Activated T-helper 2 cell treated with anti-CD3 and anti-CD28 coated beads, Interferon-gamma antibody, Interleukin-2, Interleukin-4, amounts not matched to agents 10 μg/mL and 5 μg/mL and 100 μg/mL, durations not matched to agents 14 hours and 24 hours and 36 hours (primary cell): ENCODE measurements at regions not wholly inside any gene's neighbourhood (a gene's known extent, or its start where the extent isn't known, plus 50 kb on each side); places are given as distances from the start of the nearest gene placed in this dataset.
"Not testable (repeated sequence)": the region's sequence is repeated elsewhere in the genome, so short reads cannot be mapped to it uniquely, and the experiment has no call there.

Source experiments
- DNase-seq: peaks from one replicate; pipeline ENCODE4 v3.0.0; 2021; ENCODE audit warnings: low spot score
- H3K27ac Mint-ChIP-seq: one replicate; pipeline ENCODE4 v1.8.0; 2021; ENCODE audit warnings: mixed read lengths
- H3K27me3 Mint-ChIP-seq: one replicate; pipeline ENCODE4 v1.8.0; 2021; ENCODE audit warnings: low read depth, mixed read lengths
- H3K36me3 Mint-ChIP-seq: one replicate; pipeline ENCODE4 v1.8.0; 2021; ENCODE audit warnings: low read depth, mixed read lengths
- H3K4me1 Mint-ChIP-seq: one replicate; pipeline ENCODE4 v1.8.0; 2021; ENCODE audit warnings: low read depth, mixed read lengths
- H3K4me3 Mint-ChIP-seq: one replicate; pipeline ENCODE4 v1.8.0; 2021; ENCODE audit warnings: low read depth, mild to moderate bottlenecking, moderate library complexity, mixed read lengths
- H3K9me3 Mint-ChIP-seq: one replicate; pipeline ENCODE4 v1.8.0; 2021; ENCODE audit warnings: mixed read lengths
- intact Hi-C: fragments of 100-400 bp; cut with micrococcal nuclease; formaldehyde crosslinking; loops from one replicate; pipeline ENCODE4 v1.15.1; 2023

DNA sequence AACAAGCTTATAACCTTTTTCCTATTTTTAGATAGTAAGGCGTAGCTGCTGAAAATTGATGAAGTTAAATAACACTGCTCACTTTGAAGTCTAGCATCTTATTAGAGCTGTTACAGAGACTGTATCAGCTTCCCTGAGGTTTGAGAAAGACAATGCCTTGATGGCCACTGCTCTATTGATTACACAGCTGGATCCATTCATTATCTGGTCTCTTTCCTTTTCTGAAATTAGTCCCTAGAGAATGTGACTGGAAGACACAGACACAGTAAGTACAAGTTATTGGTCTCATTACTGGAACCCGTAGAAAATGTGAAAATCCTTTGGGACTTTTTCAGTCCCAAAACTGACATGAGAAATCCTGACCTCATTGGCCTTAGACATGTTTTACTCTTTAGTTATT lies 188.3 kb downstream of the NAF1 start:
- Mint-ChIP-seq H3K4me3 (no peak overlapping the region), H3K27me3 (no peaks in the 10 kb centered on the region), H3K9me3 (no peaks in the 10 kb centered on the region), H3K36me3 (no peaks in the 10 kb centered on the region), H3K4me1 (no peaks in the 10 kb centered on the region), H3K27ac (no peak overlapping the region)
- DNase-seq: no peak
- intact Hi-C loops: no loop called here

DNA sequence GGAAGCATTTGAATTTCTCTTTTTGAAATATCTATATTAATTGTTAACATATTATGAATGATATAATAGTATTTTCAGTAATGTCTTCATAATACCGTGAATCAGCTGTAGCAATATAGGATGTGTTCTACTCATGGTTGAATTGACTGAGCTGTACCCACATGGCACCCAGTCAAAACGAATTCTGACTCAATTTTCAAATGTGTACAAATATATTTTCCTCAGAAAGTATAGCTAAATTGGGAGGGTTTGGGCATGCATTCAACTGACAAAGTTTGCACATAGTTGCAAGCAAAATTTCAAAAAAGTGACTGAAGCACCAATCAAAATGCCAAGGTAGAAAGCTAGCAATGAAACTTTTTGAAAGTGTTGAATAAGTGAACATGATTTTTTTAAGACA lies 188.9 kb downstream of the NAF1 start:
- Mint-ChIP-seq H3K27ac (no peak overlapping the region), H3K9me3 (no peaks in the 10 kb centered on the region), H3K36me3 (no peaks in the 10 kb centered on the region), H3K27me3 (no peaks in the 10 kb centered on the region), H3K4me3 (no peak overlapping the region), H3K4me1 (no peaks in the 10 kb centered on the region)
- intact Hi-C loops: no loop called here
- no peak for DNase-seq

DNA sequence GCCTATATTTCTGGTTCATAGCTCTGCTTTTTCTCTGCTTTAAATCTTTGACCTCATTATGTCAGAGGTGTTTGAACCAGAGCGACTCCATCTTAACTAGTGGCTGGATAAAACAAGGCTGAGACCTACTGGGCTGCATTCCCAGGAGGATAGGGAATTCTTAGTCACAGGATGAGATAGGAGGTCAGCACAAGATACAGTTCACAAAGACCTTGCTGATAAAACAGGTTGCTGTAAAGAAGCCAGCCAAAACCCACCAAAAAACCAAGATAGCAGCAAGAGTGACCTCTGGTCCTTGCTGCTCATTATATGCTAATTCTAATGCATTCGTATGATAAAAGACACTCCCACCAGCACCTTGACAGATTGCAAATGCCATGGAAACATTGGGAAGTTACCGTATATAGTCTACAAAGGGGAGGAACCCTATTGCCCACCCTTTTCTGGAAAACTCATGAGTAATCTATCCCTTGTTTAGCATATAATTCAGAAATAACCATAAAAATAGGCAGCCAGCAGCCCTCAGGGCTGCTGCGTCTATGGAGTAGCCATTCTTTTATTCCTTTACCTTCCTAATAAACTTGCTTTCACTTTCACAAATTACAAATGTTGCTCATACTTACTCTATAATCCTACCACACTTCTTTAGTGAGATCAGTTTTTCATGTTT lies 193.9 kb downstream of the NAF1 start:
- Mint-ChIP-seq H3K9me3 (no peaks in the 10 kb centered on the region), H3K27me3 (no peaks in the 10 kb centered on the region), H3K4me1 (no peaks in the 10 kb centered on the region), H3K4me3 (no peak overlapping the region), H3K36me3 (no peaks in the 10 kb centered on the region), H3K27ac (no peak overlapping the region)
- DNase-seq: no peak
- intact Hi-C loops: no loop called here

- intact Hi-C loops: no loop called here
- no peaks in the 10 kb centered on the region for H3K27me3 Mint-ChIP-seq
- peaks cover 5% of the 10 kb centered on the region for H3K9me3 Mint-ChIP-seq
These were observed 197.5 kb downstream of the NAF1 start for GRCh38 chr4:162969194-162969593.

GRCh38 chr4:162965978-162966377 lies 200.7 kb downstream of the NAF1 start:
- H3K36me3 Mint-ChIP-seq, H3K9me3 Mint-ChIP-seq, H3K4me3 Mint-ChIP-seq, H3K27me3 Mint-ChIP-seq, intact Hi-C loops, DNase-seq, H3K27ac Mint-ChIP-seq, H3K4me1 Mint-ChIP-seq: not testable (repeated sequence)

More at GRCh38 chr4:162969194-162969593, 197.5 kb downstream of the NAF1 start:
- no peak overlapping the region for H3K27ac Mint-ChIP-seq
- H3K36me3 Mint-ChIP-seq: no peaks in the 10 kb centered on the region
- no peak for DNase-seq
- H3K4me1 Mint-ChIP-seq: no peaks in the 10 kb centered on the region
- H3K4me3 Mint-ChIP-seq: no peak overlapping the region

DNA sequence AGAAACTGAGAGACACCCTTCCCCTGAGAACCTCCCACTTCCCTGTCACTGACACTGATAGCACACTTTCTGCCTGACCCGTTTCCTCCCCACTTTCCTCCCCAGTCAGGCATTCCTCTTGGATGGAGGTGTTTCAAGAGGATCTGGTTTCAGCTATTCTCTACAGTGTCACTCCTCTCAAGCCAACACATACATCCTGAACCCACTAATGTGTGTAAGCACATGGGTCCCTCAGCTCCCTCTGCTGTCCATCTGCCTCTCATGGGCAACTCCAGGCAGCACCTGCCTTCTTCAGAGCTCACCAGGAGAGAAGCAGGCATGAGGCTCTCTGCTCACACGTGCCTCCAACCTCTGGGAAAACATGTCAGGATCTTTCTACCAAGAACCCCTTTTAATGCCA lies 207.6 kb downstream of the NAF1 start:
- H3K27ac Mint-ChIP-seq: no peak overlapping the region
- no peak overlapping the region for H3K4me3 Mint-ChIP-seq
- no peaks in the 10 kb centered on the region for H3K36me3 Mint-ChIP-seq
- no peaks in the 10 kb centered on the region for H3K27me3 Mint-ChIP-seq
- no peaks in the 10 kb centered on the region for H3K9me3 Mint-ChIP-seq
- intact Hi-C loops: no loop called here
- no peak for DNase-seq
- no peaks in the 10 kb centered on the region for H3K4me1 Mint-ChIP-seq

GRCh38 chr4:162957521-162958143 lies 209.1 kb downstream of the NAF1 start:
- intact Hi-C loops: no loop called here
- H3K27ac Mint-ChIP-seq: no peak overlapping the region
- H3K4me1 Mint-ChIP-seq: no peaks in the 10 kb centered on the region
- no peaks in the 10 kb centered on the region for H3K27me3 Mint-ChIP-seq
- no peaks in the 10 kb centered on the region for H3K36me3 Mint-ChIP-seq
- H3K9me3 Mint-ChIP-seq: no peaks in the 10 kb centered on the region
- no peak for DNase-seq
- H3K4me3 Mint-ChIP-seq: no peak overlapping the region

DNA sequence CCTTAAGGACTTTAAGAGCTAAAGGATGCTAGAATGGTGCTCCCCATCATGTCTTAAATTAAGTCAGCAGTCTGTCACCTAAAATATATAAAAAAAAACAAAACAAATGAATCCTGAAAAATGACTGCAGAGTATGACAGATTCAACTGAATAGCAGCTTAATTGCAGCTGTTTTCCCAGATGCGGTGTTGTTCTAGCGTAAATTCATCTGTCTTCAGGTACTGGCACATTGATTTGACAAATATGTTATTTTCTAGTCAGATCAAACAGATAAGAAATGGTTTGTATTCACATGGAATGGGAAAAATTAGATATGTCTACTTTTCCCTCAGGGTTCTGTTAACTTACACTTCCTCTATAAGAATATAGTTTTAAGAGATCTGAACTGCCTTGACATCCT lies 211.7 kb downstream of the NAF1 start:
- H3K4me3 Mint-ChIP-seq: no peak overlapping the region
- no peak for DNase-seq
- intact Hi-C loops: no loop called here
- H3K27me3 Mint-ChIP-seq: no peaks in the 10 kb centered on the region
- H3K36me3 Mint-ChIP-seq: no peaks in the 10 kb centered on the region
- H3K27ac Mint-ChIP-seq: no peak overlapping the region
- H3K9me3 Mint-ChIP-seq: no peaks in the 10 kb centered on the region
- H3K4me1 Mint-ChIP-seq: no peaks in the 10 kb centered on the region

- H3K4me1 Mint-ChIP-seq: no peaks in the 10 kb centered on the region
- H3K9me3 Mint-ChIP-seq: no peaks in the 10 kb centered on the region
- intact Hi-C loops: no loop called here
- H3K27me3 Mint-ChIP-seq: no peaks in the 10 kb centered on the region
- no peak overlapping the region for H3K27ac Mint-ChIP-seq
- no peaks in the 10 kb centered on the region for H3K36me3 Mint-ChIP-seq
- no peak overlapping the region for H3K4me3 Mint-ChIP-seq
- no peak for DNase-seq
These were observed 214.5 kb downstream of the NAF1 start for GRCh38 chr4:162952232-162952631.

DNA sequence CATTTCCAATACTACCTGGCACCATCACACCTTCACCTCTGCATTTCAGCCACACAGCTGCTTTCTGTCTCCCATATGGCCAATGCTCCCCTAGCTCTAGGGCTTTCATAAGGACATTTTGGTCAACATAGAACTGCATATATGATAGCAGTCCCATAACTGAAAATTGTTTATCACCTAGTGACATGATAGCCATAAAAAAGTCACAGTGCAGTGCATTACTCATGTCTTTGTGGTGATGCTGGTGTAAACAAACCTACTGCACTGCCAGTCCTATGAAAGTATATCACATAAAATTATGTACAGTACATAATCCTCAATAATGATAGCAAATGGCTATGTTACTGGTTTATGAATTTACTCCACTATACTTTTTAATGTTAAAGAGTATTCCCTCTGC lies 221.0 kb downstream of the NAF1 start:
- no peak for DNase-seq
- intact Hi-C loops: no loop called here
- H3K36me3 Mint-ChIP-seq: no peaks in the 10 kb centered on the region
- no peak overlapping the region for H3K4me3 Mint-ChIP-seq
- no peaks in the 10 kb centered on the region for H3K9me3 Mint-ChIP-seq
- H3K27ac Mint-ChIP-seq: no peak overlapping the region
- H3K4me1 Mint-ChIP-seq: no peaks in the 10 kb centered on the region
- H3K27me3 Mint-ChIP-seq: no peaks in the 10 kb centered on the region

- Mint-ChIP-seq H3K27me3 (no peaks in the 10 kb centered on the region), H3K4me3 (no peak overlapping the region), H3K9me3 (no peaks in the 10 kb centered on the region), H3K4me1 (no peaks in the 10 kb centered on the region), H3K27ac (no peak overlapping the region), H3K36me3 (no peaks in the 10 kb centered on the region)
- no peak for DNase-seq
- intact Hi-C loops: no loop called here
These were observed 223.4 kb downstream of the NAF1 start for GRCh38 chr4:162943263-162943662.

DNA sequence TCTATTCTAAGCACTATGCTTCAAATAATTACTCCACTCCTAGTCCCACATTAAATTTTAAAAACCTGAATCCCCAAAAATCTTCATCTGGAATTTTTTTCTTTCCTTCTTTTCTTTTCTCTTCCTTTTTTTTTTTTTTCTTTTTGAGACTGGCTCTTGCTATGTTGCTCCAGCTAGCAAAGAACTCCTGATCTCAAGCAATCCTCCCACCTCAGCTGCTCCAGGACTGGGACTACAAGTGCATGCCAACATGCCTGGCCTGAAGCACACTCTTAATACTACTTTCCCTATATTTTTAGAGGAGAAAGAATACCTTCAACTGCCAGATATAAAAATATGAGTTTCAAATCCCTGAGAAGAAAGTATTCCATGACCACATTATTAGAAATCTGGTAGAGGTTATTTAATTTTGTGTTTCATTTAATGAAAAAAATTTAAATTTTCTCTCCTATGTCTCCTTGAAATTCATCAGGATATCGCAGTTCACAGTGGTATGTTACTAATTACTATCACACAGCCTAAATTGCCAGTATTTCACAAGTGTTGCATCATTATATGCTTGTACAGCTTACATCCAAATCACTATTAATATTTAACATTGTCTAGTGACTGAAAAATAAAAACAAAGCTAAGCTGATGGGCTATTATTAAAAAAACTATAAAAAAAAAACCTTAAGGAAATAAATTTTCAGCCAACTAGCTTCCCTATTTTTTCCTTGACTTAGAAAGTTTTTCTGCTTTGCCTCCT lies 227.8 kb downstream of the NAF1 start:
- Mint-ChIP-seq H3K27me3 (no peaks in the 10 kb centered on the region), H3K4me1 (no peaks in the 10 kb centered on the region), H3K27ac (no peak overlapping the region), H3K9me3 (no peaks in the 10 kb centered on the region), H3K4me3 (no peak overlapping the region), H3K36me3 (no peaks in the 10 kb centered on the region)
- DNase-seq: no peak
- intact Hi-C loops: no loop called here

- H3K9me3 Mint-ChIP-seq: no peaks in the 10 kb centered on the region
- DNase-seq: no peak
- no peak overlapping the region for H3K4me3 Mint-ChIP-seq
- no peaks in the 10 kb centered on the region for H3K27me3 Mint-ChIP-seq
- no peaks in the 10 kb centered on the region for H3K36me3 Mint-ChIP-seq
- no peak overlapping the region for H3K27ac Mint-ChIP-seq
- no peaks in the 10 kb centered on the region for H3K4me1 Mint-ChIP-seq
- intact Hi-C loops: no loop called here
These were observed 231.5 kb downstream of the NAF1 start for GRCh38 chr4:162935214-162935613.
